HG02840 (cell line): ENCODE measurements at regions not wholly inside any gene's neighbourhood (a gene's known extent, or its start where the extent isn't known, plus 50 kb on each side); places are given as distances from the start of the nearest gene placed in this dataset.
"Not testable (repeated sequence)": the region's sequence is repeated elsewhere in the genome, so short reads cannot be mapped to it uniquely, and the experiment has no call there.

ENCODE experiments used
- ATAC-seq: cut with Tn5 transposase; IDR thresholded peaks from one replicate; pipeline ENCODE4 v1.9.1; 2021; ENCODE audit warnings: mild to moderate bottlenecking, moderate library complexity, moderate number of reproducible peaks; ENCODE audit not compliant: unreplicated experiment, low FRiP score

GRCh38 chr4:181777518-181777917, 465.7 kb upstream of the TENM3 start:
- no peak for ATAC-seq

DNA sequence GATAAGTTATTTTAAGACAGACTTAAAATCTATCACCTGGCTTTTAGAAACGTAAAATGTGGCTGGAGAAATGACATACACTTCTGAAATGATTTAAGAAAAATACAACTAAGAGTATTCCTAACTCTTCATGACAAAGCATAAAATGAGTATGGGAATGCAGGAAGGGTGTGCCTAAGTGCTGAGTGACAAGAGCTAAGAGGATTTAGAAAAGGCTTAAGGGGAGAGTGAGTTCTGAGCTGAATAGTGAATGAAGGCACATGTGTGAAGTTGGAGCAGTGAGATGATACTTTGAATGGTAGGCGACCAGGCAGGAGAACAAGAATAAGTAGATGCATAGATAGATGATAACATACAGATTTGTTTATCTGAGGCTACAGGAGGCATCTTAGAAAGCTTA, 458.3 kb upstream of the TENM3 start:
- ATAC-seq = no peak

GRCh38 chr4:181792641-181793040, 450.6 kb upstream of the TENM3 start:
- no peak for ATAC-seq

DNA sequence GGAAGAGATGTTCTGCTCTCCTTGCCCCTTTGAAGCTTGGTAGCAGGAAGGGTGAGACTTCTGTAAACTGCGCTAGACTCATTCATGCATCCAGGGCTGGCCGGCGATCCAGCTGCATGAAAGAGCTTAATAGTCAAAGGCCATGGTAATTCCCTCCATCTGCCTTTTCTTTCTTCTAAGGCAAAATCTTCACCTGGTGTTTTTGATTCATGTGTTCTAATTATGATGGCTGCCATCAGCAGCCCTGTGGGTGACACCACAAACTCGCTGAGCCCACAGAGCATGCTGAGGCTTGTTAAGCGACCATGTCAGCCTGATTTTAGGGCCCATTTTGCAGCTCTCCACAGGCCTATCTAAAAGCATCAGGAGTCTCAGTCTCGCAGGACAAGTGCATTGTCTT, 450.1 kb upstream of the TENM3 start:
- ATAC-seq = no peak

DNA sequence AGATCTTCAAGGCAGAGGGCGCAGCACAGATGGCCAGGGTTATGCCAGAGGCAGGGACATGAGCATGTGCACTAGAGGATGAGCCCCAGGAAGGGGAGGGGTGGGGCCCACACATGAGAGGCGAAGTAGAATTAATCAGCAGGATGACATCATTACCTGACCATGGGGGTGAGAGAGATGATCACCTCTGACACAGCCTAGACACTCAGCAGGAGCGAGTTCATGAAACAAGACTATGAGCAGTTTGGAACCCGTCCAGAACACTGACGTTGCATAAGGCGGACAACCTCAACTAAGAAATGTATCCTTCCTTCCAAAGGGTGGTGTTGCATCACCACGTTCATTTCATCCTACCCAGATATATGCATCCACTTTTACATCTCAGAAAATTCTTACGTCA, 446.7 kb upstream of the TENM3 start:
- ATAC-seq = no peak

DNA sequence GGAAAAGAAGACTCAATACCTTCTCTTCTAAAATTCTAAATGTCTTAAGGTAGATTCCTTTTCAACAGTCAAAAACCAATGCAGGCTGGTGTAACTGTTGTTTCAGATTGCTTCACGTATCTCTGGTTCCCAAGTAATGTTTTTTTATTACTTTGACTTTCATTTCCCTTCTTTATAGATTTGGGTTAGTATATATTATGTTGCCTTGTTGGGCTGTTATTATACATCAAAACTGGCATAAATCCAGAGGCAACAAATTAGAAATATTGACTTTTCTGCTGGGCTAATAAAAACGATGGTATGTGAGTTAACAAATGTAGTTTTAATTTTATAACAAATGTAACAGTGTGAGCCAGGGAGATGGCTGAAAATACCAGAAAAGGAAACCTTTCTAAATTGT, 444.7 kb upstream of the TENM3 start:
- ATAC-seq = no peak

DNA sequence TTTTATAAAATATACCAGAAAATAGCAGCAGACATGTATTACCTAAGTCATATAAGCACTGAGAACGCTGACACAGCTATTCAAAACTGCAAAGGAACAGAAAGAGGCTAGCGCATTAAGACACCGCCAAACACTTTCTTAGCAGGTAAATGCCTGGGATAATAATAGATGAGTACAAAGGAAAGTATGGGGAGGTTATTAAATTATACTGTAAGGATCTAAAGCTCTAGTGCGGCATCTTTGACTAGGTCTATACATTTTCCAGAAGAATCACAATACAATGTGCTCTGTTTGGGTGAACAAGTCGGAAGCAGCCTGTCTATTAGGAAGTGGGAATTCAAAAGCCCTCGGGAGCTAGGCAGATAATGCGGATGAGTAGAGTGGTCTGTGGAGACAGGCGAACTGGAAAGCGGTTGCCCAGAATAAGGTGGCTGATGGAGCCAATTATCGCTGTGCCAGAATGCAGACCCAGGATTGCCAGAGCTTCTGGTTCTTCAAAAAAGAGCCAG, 443.6 kb upstream of the TENM3 start:
- no peak for ATAC-seq

GRCh38 chr4:181802207-181802606, 441.0 kb upstream of the TENM3 start:
- no peak for ATAC-seq

GRCh38 chr4:181807771-181808170, 435.4 kb upstream of the TENM3 start:
- no peak for ATAC-seq

GRCh38 chr4:181810711-181811110, 432.5 kb upstream of the TENM3 start:
- no peak for ATAC-seq

DNA sequence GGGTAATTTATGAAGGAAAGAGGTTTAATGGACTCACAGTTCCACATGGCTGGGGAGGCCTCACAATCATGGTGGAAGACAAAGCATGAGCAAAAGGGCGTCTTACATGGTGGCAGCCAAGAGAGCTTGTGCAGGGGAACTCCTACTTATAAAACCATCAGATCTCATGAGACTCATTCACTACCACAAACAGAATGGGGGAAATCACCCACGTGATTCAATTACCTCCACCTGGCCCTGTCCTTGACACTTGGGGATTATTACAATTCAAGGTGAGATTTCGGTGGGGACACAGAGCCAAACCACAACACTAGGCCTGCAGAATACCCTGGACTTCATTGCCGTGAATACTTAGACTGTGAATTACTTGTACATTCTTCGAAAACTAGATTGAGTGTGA, 431.7 kb upstream of the TENM3 start:
- ATAC-seq = not testable (repeated sequence)

GRCh38 chr4:181819946-181820345, 423.3 kb upstream of the TENM3 start:
- ATAC-seq = no peak

GRCh38 chr4:181820553-181820952, 422.6 kb upstream of the TENM3 start:
- ATAC-seq = no peak

- ATAC-seq = no peak
Observed at GRCh38 chr4:181821039-181822004, 421.9 kb upstream of the TENM3 start.

- ATAC-seq = no peak
Observed at GRCh38 chr4:181822005-181822375, 421.2 kb upstream of the TENM3 start.

- no peak for ATAC-seq
Observed at GRCh38 chr4:181823183-181823582, 420.0 kb upstream of the TENM3 start.

- ATAC-seq = no peak
Observed at GRCh38 chr4:181823645-181824044, 419.6 kb upstream of the TENM3 start.

DNA sequence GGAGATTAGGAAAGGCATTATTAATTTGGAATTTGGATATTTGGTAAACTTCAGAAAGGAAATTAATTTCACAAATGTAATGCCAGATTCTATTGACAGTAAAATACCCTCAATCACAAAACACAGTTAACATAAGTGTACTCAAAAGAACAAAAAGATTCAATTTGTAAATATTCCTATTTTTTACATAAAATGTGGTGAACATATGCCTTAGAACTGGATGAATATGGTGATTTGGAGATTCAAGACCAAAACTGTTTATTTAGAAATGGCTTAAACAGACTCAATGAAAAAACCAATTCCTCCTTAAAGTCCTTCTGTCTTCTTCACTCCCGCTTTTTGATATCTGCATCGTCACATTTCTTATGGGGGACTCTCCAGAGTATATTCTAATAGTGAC, 417.6 kb upstream of the TENM3 start:
- ATAC-seq = no peak

DNA sequence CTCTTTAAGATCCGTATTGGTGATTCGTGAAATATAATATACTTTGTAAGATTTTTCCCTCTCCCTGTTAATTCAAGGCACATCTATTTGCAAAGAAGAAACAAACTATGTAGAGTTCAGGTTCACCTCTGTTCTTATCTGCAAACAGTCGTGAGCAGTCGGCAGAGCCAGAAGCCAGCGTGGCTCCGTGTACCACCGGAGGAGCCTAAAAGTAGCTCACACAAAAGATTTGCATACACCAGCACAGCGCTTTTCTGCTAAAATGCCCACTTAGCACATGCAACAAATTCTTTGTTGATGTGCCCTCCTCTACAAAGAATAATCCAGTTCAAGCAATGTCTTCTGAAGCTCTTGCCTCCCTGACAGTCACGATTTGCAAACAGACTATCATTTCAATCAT, 416.0 kb upstream of the TENM3 start:
- ATAC-seq = no peak

- no peak for ATAC-seq
Observed at GRCh38 chr4:181830404-181831035, 412.7 kb upstream of the TENM3 start.

DNA sequence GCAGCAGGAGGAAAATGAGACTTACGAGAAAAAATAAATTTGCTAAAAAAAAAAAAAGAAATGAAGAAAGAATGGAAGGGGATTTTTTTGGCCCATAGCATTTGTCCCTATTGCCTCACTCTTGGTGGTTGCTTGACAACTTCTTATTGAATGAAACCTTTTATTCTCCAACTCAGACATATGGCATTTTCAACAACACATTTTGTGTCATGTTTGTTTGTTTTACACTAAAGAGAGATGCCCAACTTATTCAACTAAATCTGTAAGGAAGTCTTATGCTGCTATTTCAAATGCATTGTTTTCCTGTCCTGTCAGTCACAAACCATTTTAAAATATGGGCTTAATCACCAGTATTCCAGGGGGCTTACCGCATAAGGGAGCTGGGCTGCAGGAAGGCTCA, 409.1 kb upstream of the TENM3 start:
- ATAC-seq = no peak

GRCh38 chr4:181835348-181835747, 407.9 kb upstream of the TENM3 start:
- no peak for ATAC-seq
